PC-3 (cell line): ENCODE measurements at regions not wholly inside any gene's neighbourhood (a gene's known extent, or its start where the extent isn't known, plus 50 kb on each side); places are given as distances from the start of the nearest gene placed in this dataset.

Experiments
- ATAC-seq: fragments of 200-7000 bp; cut with Tn5 transposase; 2 replicates; pipeline ENCODE4 v1.9.1; 2020; ENCODE audit warnings: mild to moderate bottlenecking, moderate library complexity
- BruUV-seq: library from RNA; stranded (reverse); fragments of 400-500 nt; replicated peaks from 2 replicates; lab custom pipeline; 2021; lab: Mats Ljungman, UMichigan
- CTCF ChIA-PET: fragments of 300-600 bp; sonication (Branson Sonifier 250); formaldehyde crosslinking; loops from one replicate; lab custom pipeline; 2022; ENCODE audit warnings: antibody characterized with exemption; lab: Charles Lee
- POLR2A ChIA-PET: fragments of 300-600 bp; sonication (Branson Sonifier 250); formaldehyde crosslinking; loops from one replicate; lab custom pipeline; 2022; ENCODE audit warnings: antibody characterized with exemption; ENCODE audit not compliant: unreplicated experiment; lab: Charles Lee
- DNase-seq: peaks from one replicate; pipeline ENCODE4 v3.0.0-alpha.2; 2015
- H2AFZ ChIP-seq: fragments of 300-600 bp; sonication (generic); 2 replicates; pipeline ENCODE4 v1.6.0; 2016; ENCODE audit warnings: antibody characterized with exemption, low read length
- H3F3A ChIP-seq: fragments of 300-600 bp; sonication (generic); one replicate; pipeline ENCODE4 v1.6.0; 2017; ENCODE audit warnings: antibody characterized with exemption, low read length, control low read depth, mild to moderate bottlenecking; ENCODE audit not compliant: unreplicated experiment
- H3K27ac ChIP-seq: fragments of 300-600 bp; sonication (generic); 2 replicates; pipeline ENCODE4 v1.5.1; 2016; ENCODE audit warnings: mild to moderate bottlenecking, low read length
- H3K27me3 ChIP-seq: fragments of 300-600 bp; sonication (generic); 2 replicates; pipeline ENCODE4 v1.6.1; 2016; ENCODE audit warnings: low read length, mixed read lengths
- H3K36me3 ChIP-seq: fragments of 300-600 bp; sonication (generic); 2 replicates; pipeline ENCODE4 v1.6.1; 2016; ENCODE audit warnings: low read depth, mixed run types, low read length, mixed read lengths
- H3K4me1 ChIP-seq: fragments of 300-600 bp; sonication (generic); 2 replicates; pipeline ENCODE4 v1.5.1; 2016; ENCODE audit warnings: low read length; ENCODE audit not compliant: insufficient read depth
- H3K4me2 ChIP-seq: fragments of 300-600 bp; sonication (generic); 2 replicates; pipeline ENCODE4 v1.6.0; 2016; ENCODE audit warnings: low read length
- H3K4me3 ChIP-seq: fragments of 300-600 bp; sonication (generic); 2 replicates; pipeline ENCODE4 v1.5.1; 2016; ENCODE audit warnings: mild to moderate bottlenecking, low read length, mixed read lengths
- H3K79me2 ChIP-seq: fragments of 300-600 bp; sonication (generic); 2 replicates; pipeline ENCODE4 v1.6.1; 2017; ENCODE audit warnings: low read length, mixed read lengths
- H3K9ac ChIP-seq: fragments of 300-600 bp; sonication (generic); 2 replicates; pipeline ENCODE4 v1.6.0; 2016; ENCODE audit warnings: mild to moderate bottlenecking, low read length
- H3K9me2 ChIP-seq: fragments of 300-600 bp; sonication (generic); replicated peaks from 2 replicates; pipeline ENCODE4 v1.6.1; 2016; ENCODE audit warnings: mixed run types, low read length, mixed read lengths
- H3K9me3 ChIP-seq: fragments of 300-600 bp; sonication (generic); 2 replicates; pipeline ENCODE4 v1.6.1; 2016; ENCODE audit warnings: low read length, mixed read lengths
- H4K20me1 ChIP-seq: fragments of 300-600 bp; sonication (generic); 2 replicates; pipeline ENCODE4 v1.6.1; 2016; ENCODE audit warnings: low read length, mixed read lengths
- CTCF ChIP-seq: fragments of 300-600 bp; sonication (generic); conservative IDR thresholded peaks from 2 replicates; pipeline ENCODE4 v1.5.1; 2017; ENCODE audit warnings: antibody characterized with exemption, low read depth, mild to moderate bottlenecking, low read length
- EZH2 ChIP-seq: fragments of 300-600 bp; sonication (generic); IDR thresholded peaks from one replicate; pipeline ENCODE4 v1.6.1; 2017; ENCODE audit warnings: antibody characterized with exemption, mild to moderate bottlenecking, low read length; ENCODE audit not compliant: unreplicated experiment
- EZH2phosphoT487 ChIP-seq: fragments of 300-600 bp; sonication (generic); IDR thresholded peaks from 2 replicates; pipeline ENCODE4 v1.6.1; 2018; ENCODE audit warnings: mild to moderate bottlenecking, antibody characterized with exemption, low read length, borderline replicate concordance
- intact Hi-C: fragments of 100-400 bp; cut with micrococcal nuclease; formaldehyde crosslinking; loops from 2 replicates; pipeline ENCODE4 v1.9.0; 2023

GRCh38 chr1:91071838-91072237 is 50.0 kb upstream of the ZNF644 start:
- CTCF ChIA-PET = no interaction called here
- Histone ChIP-seq H3K4me3 (no peak overlapping the region), H3K9me3 (no peaks in the 10 kb centered on the region), H3K4me1 (no peaks in the 10 kb centered on the region), H3K79me2 (no peaks in the 10 kb centered on the region), H3K9me2 (no peaks in the 10 kb centered on the region), H4K20me1 (no peaks in the 10 kb centered on the region), H3K27ac (no peak overlapping the region), H3K4me2 (no peak overlapping the region), H2AFZ (no peak overlapping the region), H3F3A (no peaks in the 10 kb centered on the region), H3K9ac (no peak overlapping the region), H3K27me3 (peaks cover 14% of the 10 kb centered on the region; the same call in 1 of the 2 replicates), H3K36me3 (no peaks in the 10 kb centered on the region)
- no TSS peak for BruUV-seq
- intact Hi-C loops = no loop called here
- no peak for DNase-seq
- no peak for ATAC-seq
- no peak for TF ChIP-seq EZH2phosphoT487
- TF ChIP-seq EZH2 = no peak
- TF ChIP-seq CTCF = no peak
- POLR2A ChIA-PET = no interaction called here
